ENCODE measurements at regions not wholly inside any gene's neighbourhood (a gene's known extent, or its start where the extent isn't known, plus 50 kb on each side); places are given as distances from the start of the nearest gene placed in this dataset.
"Not testable (repeated sequence)": the region's sequence is repeated elsewhere in the genome, so short reads cannot be mapped to it uniquely, and the experiment has no call there.

DNA sequence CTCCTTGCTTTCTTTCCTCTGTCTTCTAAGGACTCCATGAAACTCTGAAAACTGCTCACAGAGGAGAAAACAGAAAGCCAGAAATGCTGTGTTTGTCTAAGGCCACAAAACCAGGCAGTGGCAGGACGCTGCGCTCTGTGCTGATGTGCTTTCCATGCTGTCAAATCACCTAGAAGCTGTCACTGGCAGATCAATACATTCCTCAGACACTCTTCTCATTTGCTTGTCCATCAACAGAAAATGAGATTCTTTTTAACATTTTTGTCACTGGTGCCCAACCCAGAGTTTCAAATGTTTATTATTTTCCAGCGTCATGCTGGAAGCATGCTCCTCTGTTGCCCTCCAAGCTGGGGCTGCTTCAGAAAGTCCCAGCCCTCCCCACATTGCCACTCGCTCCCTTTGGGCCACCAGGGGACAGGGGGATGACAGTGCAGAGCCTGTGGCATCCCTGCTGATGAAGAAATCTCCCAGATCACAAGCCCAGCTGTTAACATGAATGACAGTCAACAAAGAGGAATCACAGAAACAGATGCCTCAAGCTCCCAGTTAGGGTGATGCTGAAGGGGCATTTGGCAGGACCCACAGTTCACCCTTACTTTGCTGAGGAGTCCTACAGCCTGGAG, 117.5 kb upstream of the MEIS1 start:
- no peak for DNase-seq (ENCODE audit: low read depth)

- no peak for DNase-seq (ENCODE audit: low read depth)
Observed at GRCh38 chr2:66306483-66306882, 128.4 kb upstream of the MEIS1 start.

DNA sequence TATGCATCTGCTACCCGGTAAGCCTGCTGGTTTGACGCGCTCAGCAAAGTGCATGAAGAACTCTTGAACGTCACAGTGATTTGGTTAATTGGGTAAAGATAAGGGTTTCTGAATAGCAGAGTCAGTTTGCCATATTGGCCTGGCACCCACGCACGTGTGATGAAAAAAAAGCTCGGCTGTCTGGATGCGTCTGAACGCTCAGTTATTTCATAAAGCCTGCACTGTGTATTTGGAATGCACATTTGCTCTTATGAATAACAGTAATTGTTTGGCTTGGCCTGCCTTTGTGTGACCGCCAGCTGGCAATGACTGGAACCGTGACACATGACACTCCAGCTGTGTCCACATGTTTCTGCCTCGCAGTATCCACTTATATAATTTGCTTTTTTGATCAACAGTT, 129.2 kb upstream of the MEIS1 start:
- DNase-seq (ENCODE audit: low read depth): no peak

- DNase-seq (ENCODE audit: low read depth): no peak
Observed at GRCh38 chr2:66303471-66303870, 131.5 kb upstream of the MEIS1 start.

DNA sequence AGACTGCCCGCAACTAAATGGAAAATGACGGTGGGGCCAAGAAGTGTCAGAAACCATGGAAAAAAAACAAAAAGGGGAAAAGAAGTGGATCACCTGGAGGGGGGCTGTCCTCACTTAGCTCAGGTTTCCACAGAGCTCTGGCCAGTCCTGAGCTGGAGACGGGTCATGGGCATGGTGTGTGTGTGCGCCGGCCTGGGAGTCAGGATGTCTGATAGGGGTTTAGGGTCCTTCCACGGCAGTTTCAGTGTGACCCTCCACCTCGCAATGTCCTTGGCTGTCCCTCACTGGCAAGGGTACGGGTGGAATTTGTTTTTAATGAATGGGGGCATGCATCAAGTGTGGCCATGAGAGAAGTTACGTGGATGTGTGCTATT, 133.2 kb upstream of the MEIS1 start:
- no peak for DNase-seq (ENCODE audit: low read depth)

GRCh38 chr2:66301022-66301766, 133.7 kb upstream of the MEIS1 start:
- no peak for DNase-seq (ENCODE audit: low read depth)

- no peak for DNase-seq (ENCODE audit: low read depth)
Observed at GRCh38 chr2:66283787-66284186, 151.1 kb upstream of the MEIS1 start.

- DNase-seq (ENCODE audit: low read depth): no peak
Observed at GRCh38 chr2:66281980-66282379, 152.9 kb upstream of the MEIS1 start.

DNA sequence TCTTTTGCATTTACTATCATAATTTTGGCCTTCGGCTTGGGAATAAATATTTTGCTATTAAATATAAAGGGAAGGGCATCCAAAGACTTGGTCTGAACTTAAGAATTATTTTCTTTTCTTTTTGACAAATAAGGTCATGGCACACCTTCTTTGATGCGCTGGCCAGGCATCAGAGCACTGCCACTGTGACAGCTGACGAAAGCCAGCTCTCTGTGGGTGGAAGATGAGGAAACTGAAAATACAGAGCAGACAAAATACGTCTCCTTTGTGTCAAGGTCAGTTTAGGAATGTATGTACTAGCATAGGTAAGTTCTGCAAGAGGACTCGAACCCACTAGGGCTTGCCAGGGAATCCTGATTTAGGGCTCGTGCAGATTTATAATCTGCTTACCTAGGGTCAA, 155.9 kb upstream of the MEIS1 start:
- DNase-seq (ENCODE audit: low read depth): no peak

DNA sequence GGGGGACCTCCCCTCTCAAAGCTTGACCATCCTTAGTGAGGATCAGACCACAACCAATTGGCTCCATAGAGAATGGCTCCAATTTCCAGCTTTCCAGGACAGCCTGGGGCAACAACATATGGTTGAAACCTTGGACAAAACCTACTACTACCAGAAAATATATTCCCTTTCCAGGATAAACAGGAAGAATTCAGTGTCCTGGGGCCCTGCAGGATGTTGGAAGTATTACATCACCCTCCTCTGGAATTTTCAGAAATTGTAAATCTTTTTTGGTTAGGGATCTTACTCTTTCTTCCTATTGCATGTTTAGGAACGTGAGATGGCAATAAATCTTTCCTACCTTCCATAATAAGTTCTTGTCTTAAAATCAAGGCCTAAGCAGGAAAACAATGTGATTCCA, 158.9 kb upstream of the MEIS1 start:
- no peak for DNase-seq (ENCODE audit: low read depth)

DNA sequence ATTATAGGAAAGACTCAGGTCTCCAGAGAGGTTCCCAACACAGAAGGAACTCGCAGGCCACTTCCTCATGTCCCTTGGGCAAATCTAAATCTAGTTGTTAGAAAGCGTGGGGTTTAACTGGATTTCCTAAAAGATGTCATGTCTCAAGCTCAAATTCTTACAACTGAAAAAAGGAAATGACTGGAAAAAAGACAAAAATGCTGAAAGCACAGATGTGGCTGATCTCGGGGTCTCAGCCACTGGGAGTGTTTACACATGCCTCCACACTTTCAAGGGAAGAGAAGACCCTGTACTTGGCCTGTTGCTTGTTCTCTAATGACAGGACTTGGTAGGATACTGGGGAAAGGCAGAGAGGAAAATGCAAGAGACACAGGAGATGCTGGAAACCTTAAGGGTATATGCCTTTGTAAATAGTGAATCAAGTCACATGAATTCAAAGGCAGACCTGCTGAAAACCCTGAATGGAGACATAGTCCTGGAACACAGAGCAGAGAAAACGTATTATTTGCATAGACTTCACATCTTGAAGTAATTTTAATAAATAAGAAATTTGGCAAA, 160.9 kb upstream of the MEIS1 start:
- no peak for DNase-seq (ENCODE audit: low read depth)

GRCh38 chr2:66272751-66273150, 162.2 kb upstream of the MEIS1 start:
- DNase-seq (ENCODE audit: low read depth): no peak

DNA sequence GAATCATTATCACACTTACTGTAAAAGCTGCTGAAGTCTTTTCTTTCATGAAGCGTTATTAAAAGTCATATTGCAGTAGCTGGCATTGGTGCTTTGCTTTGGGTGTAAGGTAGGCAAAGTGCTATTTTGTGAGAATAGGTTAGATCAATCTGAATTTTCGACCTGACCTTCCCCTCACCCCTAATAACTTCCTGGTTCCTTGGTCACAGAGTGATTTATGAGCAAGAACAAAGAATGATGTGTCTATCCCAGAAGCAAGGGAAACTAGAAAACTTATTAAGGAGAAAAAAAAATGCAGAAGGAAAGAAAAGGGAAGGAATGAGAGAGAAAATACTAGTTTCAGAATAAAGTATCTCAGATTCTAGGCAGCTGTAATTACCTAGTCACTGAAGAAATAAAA, 163.1 kb upstream of the MEIS1 start:
- DNase-seq (ENCODE audit: low read depth): no peak

GRCh38 chr2:66270247-66270646, 164.7 kb upstream of the MEIS1 start:
- no peak for DNase-seq (ENCODE audit: low read depth)

DNA sequence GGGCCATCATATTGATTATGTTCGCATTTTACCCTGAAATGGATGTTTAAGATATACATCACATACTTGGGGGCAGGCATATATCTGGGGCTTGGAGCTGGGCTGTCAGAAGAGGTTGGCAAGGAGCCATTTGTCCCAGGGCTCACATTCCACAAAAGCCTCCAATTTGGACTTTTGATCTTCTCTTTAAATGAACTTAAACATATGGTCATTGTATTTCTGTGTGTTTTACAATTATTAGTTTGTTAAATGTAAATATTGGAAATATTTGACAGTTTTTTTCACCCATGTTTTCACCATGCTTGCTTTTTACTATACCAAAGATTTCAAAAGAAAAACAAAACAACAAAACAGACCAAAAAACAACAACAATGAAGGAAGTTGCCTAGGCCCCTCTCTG, 165.8 kb upstream of the MEIS1 start:
- DNase-seq (ENCODE audit: low read depth): no peak

DNA sequence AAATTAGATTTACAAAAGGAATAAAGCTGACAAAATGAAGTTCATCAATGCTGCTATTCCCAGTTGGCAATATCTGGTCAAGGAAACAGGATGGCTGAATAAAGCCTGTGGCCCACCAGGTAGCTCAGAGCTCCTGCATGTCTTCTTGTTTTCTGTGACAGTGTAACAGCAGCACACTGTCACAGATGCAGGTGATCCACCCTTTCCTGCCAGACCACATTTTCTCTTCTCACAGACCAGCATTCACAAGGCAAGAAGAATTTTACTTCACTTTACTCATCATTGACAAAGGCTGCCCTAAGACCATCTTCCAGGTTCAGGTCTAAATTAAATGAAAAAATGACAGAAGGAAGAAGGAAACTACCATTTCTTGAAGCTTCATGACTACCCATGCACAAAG, 166.2 kb upstream of the MEIS1 start:
- DNase-seq (ENCODE audit: low read depth): no peak

DNA sequence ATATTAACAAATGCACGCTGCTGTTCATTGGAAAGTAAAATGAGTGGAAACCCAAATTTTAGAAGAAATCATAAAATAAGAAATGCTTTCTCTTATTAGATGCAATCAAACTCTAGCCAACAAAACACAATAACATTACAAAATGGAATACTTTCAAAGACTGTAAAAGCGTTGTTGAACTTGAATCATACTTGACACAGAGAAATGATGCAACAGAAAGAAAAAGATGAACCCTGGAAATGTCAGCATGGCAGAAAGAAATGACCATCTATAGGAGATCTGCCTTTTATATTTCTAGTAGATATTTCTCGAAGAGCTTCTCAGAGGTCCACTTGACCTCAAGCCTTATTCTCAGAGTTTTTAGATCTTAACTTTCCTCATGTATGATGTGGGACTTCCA, 170.6 kb upstream of the MEIS1 start:
- no peak for DNase-seq (ENCODE audit: low read depth)

GRCh38 chr2:66255867-66256266, 179.1 kb upstream of the MEIS1 start:
- DNase-seq (ENCODE audit: low read depth): no peak

GRCh38 chr2:66255136-66255535, 179.8 kb upstream of the MEIS1 start:
- DNase-seq (ENCODE audit: low read depth): no peak

GRCh38 chr2:66253066-66253465, 181.9 kb upstream of the MEIS1 start:
- DNase-seq (ENCODE audit: low read depth): no peak

DNA sequence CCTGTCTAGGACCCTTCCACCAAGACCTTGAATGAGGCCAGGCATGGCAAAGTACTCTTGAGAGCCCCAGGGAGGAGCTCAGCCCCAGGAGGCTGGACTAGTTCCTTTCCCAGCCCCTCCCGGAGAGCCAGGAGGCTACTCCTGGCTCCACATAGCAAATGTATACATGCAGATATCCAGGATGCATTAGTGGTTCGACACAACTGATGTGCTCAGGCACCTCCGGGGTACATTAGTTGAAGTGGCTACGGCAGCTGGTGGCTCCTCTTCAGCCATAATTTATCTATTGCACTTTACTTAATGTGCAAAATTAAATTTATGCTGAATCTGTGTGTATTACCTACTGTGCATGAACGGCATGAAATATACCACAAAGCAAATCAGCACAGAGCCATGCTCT, 182.8 kb upstream of the MEIS1 start:
- no peak for DNase-seq (ENCODE audit: low read depth)

DNA sequence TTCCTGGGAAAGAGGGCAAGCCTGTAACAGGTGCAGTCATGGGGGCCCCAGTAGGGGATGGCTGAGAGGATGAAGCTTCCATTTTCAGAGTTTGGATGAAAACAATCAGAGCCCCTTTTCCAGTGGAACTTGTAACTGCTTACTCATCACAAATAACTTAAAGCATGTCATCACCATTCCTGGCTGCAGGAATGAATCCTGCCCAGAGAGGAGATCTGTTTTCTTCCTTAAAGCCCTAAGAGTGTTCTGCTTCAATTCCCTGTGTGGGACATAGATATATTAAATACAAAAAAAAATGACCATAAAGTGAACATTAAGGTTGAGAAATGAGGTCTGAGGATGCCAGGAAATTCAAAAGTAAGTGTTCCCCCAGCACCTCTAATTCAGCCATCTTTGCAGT, 183.4 kb upstream of the MEIS1 start:
- no peak for DNase-seq (ENCODE audit: low read depth)

- DNase-seq (ENCODE audit: low read depth): not testable (repeated sequence)
Observed at GRCh38 chr2:66249089-66249488, 185.8 kb upstream of the MEIS1 start.
